Caco-2 (cell line): ENCODE measurements at regions not wholly inside any gene's neighbourhood (a gene's known extent, or its start where the extent isn't known, plus 50 kb on each side); places are given as distances from the start of the nearest gene placed in this dataset.

Experiments used
- BruUV-seq: library from RNA; stranded (reverse); fragments of 400-500 nt; replicated peaks from 2 replicates; lab custom pipeline; 2021; lab: Mats Ljungman, UMichigan
- CTCF ChIA-PET: fragments of 300-600 bp; sonication (Branson Sonifier 250); formaldehyde crosslinking; loops from one replicate; lab custom pipeline; 2022; ENCODE audit warnings: antibody characterized with exemption; lab: Charles Lee
- POLR2A ChIA-PET: fragments of 300-600 bp; sonication (Branson Sonifier 250); formaldehyde crosslinking; loops from one replicate; lab custom pipeline; 2022; ENCODE audit warnings: antibody characterized with exemption; lab: Charles Lee
- DNase-seq, 2 experiments: peaks; one replicate each; pipeline versions ENCODE4 v3.0.0 to v3.0.0-alpha.2; 2020 to 2022
- H3K27me3 ChIP-seq: replicated peaks from 2 replicates; pipeline ENCODE4 v1.6.0; 2011; ENCODE audit warnings: low read length; ENCODE audit not compliant: control insufficient read depth, insufficient read depth
- H3K36me3 ChIP-seq: 2 replicates; pipeline ENCODE4 v1.5.1; 2011; ENCODE audit warnings: low read length; ENCODE audit not compliant: control insufficient read depth, insufficient read depth
- H3K4me1 ChIP-seq: fragments of 250-450 bp; sonication (Bioruptor Pico); 2 replicates; pipeline ENCODE4 v1.5.1; 2020; ENCODE audit warnings: mild to moderate bottlenecking
- H3K4me3 ChIP-seq: 2 replicates; pipeline ENCODE4 v1.5.1; 2011; ENCODE audit warnings: low read depth, mild to moderate bottlenecking, control low read depth, low read length
- H3K9me3 ChIP-seq: fragments of 250-450 bp; sonication (Bioruptor Pico); 2 replicates; pipeline ENCODE4 v1.5.1; 2020; ENCODE audit warnings: mild to moderate bottlenecking, moderate library complexity
- H3K27ac Mint-ChIP-seq: one replicate; pipeline ENCODE4 v1.8.0; 2022; ENCODE audit warnings: mixed read lengths; ENCODE audit not compliant: unreplicated experiment
- H3K27me3 Mint-ChIP-seq: one replicate; pipeline ENCODE4 v1.8.0; 2022; ENCODE audit warnings: mixed read lengths; ENCODE audit not compliant: insufficient read depth, unreplicated experiment
- H3K36me3 Mint-ChIP-seq: one replicate; pipeline ENCODE4 v1.8.0; 2022; ENCODE audit warnings: mild to moderate bottlenecking, mixed read lengths; ENCODE audit not compliant: insufficient read depth, unreplicated experiment
- H3K4me1 Mint-ChIP-seq: one replicate; pipeline ENCODE4 v1.8.0; 2022; ENCODE audit warnings: low read depth, mixed read lengths; ENCODE audit not compliant: unreplicated experiment
- H3K4me3 Mint-ChIP-seq: one replicate; pipeline ENCODE4 v1.8.0; 2022; ENCODE audit warnings: mild to moderate bottlenecking, moderate library complexity, mixed read lengths; ENCODE audit not compliant: unreplicated experiment
- H3K9me3 Mint-ChIP-seq: one replicate; pipeline ENCODE4 v1.8.0; 2022; ENCODE audit warnings: mixed read lengths; ENCODE audit not compliant: unreplicated experiment
- intact Hi-C: fragments of 100-400 bp; cut with micrococcal nuclease; formaldehyde crosslinking; loops from one replicate; pipeline ENCODE4 v1.10.0; 2022; ENCODE audit not compliant: unreplicated experiment
- TF ChIP-seq, protein P1 (sequence below), 2 experiments: fragments of 200-600 bp in 1 of 2; IDR thresholded peaks; 1 replicate in 1 of 2; 2 replicates in 1 of 2; pipeline versions ENCODE4 v1.5.1 to v1.8.0; 2011 to 2022; ENCODE audit warnings: antibody characterized with exemption in 1 of 2, control low read depth in 1 of 2, inconsistent platforms in 1 of 2, low read depth in 1 of 2, low read length in 1 of 2, mild to moderate bottlenecking in 1 of 2, moderate library complexity in 1 of 2; ENCODE audit not compliant: insufficient read depth in 1 of 2, severe bottlenecking in 1 of 2, unreplicated experiment in 1 of 2

DNA sequence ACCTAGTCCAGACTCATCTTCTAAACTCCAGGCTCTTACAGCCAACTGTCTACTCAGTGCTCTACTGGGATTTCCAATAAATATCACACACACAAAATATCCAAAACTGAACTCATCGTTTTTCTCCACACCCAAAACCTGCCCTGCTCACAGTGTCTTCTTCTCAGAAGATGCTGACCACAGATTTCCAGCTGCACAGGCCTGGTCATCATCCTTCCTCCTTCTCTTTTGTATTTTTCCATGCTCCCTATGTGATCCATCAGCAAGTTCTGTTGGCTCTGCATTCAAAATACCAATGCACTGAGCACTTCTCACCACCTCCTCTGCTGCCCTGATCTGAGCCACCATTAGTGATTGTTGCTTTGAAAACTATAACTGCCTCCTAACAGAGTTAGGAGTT, 159.5 kb upstream of the KAZN start:
- Mint-ChIP-seq H3K27ac (no peak overlapping the region), H3K4me3 (no peak overlapping the region), H3K36me3 (no peaks in the 10 kb centered on the region), H3K27me3 (no peaks in the 10 kb centered on the region), H3K9me3 (no peaks in the 10 kb centered on the region), H3K4me1 (no peaks in the 10 kb centered on the region)
- Histone ChIP-seq H3K4me1 (no peaks in the 10 kb centered on the region), H3K36me3 (no peaks in the 10 kb centered on the region), H3K27me3 (no peaks in the 10 kb centered on the region), H3K9me3 (no peaks in the 10 kb centered on the region), H3K4me3 (no peak overlapping the region)
- ChIA-PET POLR2A (no interaction called here), CTCF (no interaction called here)
- no peak for DNase-seq
- TF ChIP-seq, protein P1, sequence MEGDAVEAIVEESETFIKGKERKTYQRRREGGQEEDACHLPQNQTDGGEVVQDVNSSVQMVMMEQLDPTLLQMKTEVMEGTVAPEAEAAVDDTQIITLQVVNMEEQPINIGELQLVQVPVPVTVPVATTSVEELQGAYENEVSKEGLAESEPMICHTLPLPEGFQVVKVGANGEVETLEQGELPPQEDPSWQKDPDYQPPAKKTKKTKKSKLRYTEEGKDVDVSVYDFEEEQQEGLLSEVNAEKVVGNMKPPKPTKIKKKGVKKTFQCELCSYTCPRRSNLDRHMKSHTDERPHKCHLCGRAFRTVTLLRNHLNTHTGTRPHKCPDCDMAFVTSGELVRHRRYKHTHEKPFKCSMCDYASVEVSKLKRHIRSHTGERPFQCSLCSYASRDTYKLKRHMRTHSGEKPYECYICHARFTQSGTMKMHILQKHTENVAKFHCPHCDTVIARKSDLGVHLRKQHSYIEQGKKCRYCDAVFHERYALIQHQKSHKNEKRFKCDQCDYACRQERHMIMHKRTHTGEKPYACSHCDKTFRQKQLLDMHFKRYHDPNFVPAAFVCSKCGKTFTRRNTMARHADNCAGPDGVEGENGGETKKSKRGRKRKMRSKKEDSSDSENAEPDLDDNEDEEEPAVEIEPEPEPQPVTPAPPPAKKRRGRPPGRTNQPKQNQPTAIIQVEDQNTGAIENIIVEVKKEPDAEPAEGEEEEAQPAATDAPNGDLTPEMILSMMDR (IDR thresholded peaks at IDR 0.05; ENCODE audit: insufficient read depth in 1 of 2, low read depth in 1 of 2, low read length in 1 of 2, severe bottlenecking in 1 of 2, unreplicated experiment in 1 of 2) = no peak
- intact Hi-C loops = no loop called here
- BruUV-seq = no TSS peak

DNA sequence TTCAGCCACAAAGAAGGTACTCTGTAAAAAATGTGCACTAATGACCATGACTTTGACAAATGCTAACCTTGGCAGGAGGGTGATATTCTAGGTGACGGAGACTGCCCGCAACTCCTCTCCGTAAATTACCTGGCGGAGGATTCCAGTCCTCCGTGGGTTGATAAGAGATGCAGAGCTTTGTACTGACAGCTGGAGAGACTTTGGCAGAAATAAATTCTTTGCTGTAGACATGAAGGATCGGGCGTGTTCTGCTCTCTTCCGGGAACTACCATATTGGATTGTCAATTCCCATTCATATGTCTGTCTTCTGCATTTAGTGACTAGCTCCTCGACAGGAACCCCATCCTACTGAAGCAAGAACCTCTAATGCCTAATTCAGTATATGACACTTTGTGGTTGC, 158.3 kb upstream of the KAZN start:
- intact Hi-C loops = no loop called here
- Histone ChIP-seq H3K9me3 (no peaks in the 10 kb centered on the region), H3K4me1 (no peaks in the 10 kb centered on the region), H3K4me3 (no peak overlapping the region), H3K36me3 (no peaks in the 10 kb centered on the region), H3K27me3 (no peaks in the 10 kb centered on the region)
- no peak overlapping the region for H3K4me3 Mint-ChIP-seq
- CTCF ChIA-PET = interaction anchor here (0.7 kb wide), 1 partner anchor 19 kb away, joined by 8 read pairs; no protein-coding TSS in a partner anchor
- H3K27me3 Mint-ChIP-seq = no peaks in the 10 kb centered on the region
- no peak for DNase-seq
- no peaks in the 10 kb centered on the region for H3K9me3 Mint-ChIP-seq
- BruUV-seq = no TSS peak
- no peaks in the 10 kb centered on the region for H3K36me3 Mint-ChIP-seq
- no peaks in the 10 kb centered on the region for H3K4me1 Mint-ChIP-seq
- no peak overlapping the region for H3K27ac Mint-ChIP-seq
- POLR2A ChIA-PET = no interaction called here
- TF ChIP-seq, protein P1 (IDR thresholded peaks at IDR 0.05; ENCODE audit: insufficient read depth in 1 of 2, low read depth in 1 of 2, low read length in 1 of 2, severe bottlenecking in 1 of 2, unreplicated experiment in 1 of 2) = no peak

DNA sequence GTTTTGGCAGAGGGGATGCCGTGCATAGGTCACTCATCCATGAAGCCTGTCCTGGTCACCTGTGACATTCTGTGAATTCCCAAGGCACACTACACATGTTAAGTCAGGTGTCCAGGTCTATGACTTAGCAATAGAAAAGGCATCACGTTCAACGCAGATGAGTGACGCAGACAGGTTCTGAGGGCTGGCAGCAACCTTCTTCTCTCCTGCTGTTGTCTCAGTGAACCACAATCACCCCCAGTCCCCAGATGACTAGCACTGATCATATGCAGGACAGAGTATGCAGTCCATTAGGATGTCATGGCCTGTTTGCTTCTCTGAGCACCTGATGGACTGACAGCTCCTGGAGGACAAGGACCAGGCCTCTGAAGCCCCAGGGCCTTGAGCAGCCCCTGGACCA, 157.8 kb upstream of the KAZN start:
- H3K27me3 Mint-ChIP-seq = no peaks in the 10 kb centered on the region
- H3K27ac Mint-ChIP-seq = no peak overlapping the region
- Histone ChIP-seq H3K4me1 (no peaks in the 10 kb centered on the region), H3K4me3 (no peak overlapping the region), H3K9me3 (no peaks in the 10 kb centered on the region), H3K27me3 (no peaks in the 10 kb centered on the region), H3K36me3 (no peaks in the 10 kb centered on the region)
- CTCF ChIA-PET = no interaction called here
- DNase-seq = no peak
- no peaks in the 10 kb centered on the region for H3K36me3 Mint-ChIP-seq
- H3K9me3 Mint-ChIP-seq = no peaks in the 10 kb centered on the region
- TF ChIP-seq, protein P1 (IDR thresholded peaks at IDR 0.05; ENCODE audit: insufficient read depth in 1 of 2, low read depth in 1 of 2, low read length in 1 of 2, severe bottlenecking in 1 of 2, unreplicated experiment in 1 of 2) = no peak
- no peaks in the 10 kb centered on the region for H3K4me1 Mint-ChIP-seq
- POLR2A ChIA-PET = no interaction called here
- intact Hi-C loops = no loop called here
- no TSS peak for BruUV-seq
- H3K4me3 Mint-ChIP-seq = no peak overlapping the region
